ENCODE measurements at regions not wholly inside any gene's neighbourhood (a gene's known extent, or its start where the extent isn't known, plus 50 kb on each side); places are given as distances from the start of the nearest gene placed in this dataset.

GRCh38 chr1:164380893-164381292 lies 178.1 kb upstream of the PBX1 start:
- H3K27ac ChIP-seq: no peak overlapping the region
- TF ChIP-seq CTCF (conservative IDR thresholded peaks at IDR 0.05) (no peak), ZFX (IDR thresholded peaks at IDR 0.05) (no peak)

DNA sequence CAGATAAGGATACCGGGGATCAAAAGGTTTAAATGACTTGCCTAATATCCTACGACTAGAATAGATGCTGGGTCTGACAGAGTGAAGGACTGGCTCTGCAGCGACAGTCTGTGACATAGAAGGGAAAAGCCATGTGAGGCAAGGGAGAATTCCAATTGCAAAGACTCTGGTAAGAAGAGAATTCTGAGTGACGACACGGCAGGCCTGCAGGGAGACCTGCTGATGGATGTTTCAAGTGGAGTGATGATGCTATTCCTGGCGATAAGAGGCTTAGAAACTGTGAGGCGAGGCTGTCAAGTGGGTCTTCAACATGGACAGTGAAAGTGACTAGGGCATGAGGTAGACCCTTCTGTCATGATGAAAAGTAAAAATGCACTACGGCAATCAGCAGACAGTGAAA lies 176.6 kb upstream of the PBX1 start:
- H3K27ac ChIP-seq: no peak overlapping the region
- TF ChIP-seq ZFX (IDR thresholded peaks at IDR 0.05) (no peak), CTCF (conservative IDR thresholded peaks at IDR 0.05) (no peak)

- H3K27ac ChIP-seq: no peak overlapping the region
- no peak for TF ChIP-seq CTCF (conservative IDR thresholded peaks at IDR 0.05)
- TF ChIP-seq ZFX (IDR thresholded peaks at IDR 0.05): no peak
Observed at GRCh38 chr1:164384262-164384661, 174.7 kb upstream of the PBX1 start.

GRCh38 chr1:164417016-164417704 lies 141.8 kb upstream of the PBX1 start:
- H3K27ac ChIP-seq: no peak overlapping the region
- TF ChIP-seq CTCF (conservative IDR thresholded peaks at IDR 0.05) (no peak), ZFX (IDR thresholded peaks at IDR 0.05) (no peak)

GRCh38 chr1:164423136-164423535 lies 135.8 kb upstream of the PBX1 start:
- H3K27ac ChIP-seq: no peak overlapping the region
- no peak for TF ChIP-seq ZFX (IDR thresholded peaks at IDR 0.05)
- no peak for TF ChIP-seq CTCF (conservative IDR thresholded peaks at IDR 0.05)

DNA sequence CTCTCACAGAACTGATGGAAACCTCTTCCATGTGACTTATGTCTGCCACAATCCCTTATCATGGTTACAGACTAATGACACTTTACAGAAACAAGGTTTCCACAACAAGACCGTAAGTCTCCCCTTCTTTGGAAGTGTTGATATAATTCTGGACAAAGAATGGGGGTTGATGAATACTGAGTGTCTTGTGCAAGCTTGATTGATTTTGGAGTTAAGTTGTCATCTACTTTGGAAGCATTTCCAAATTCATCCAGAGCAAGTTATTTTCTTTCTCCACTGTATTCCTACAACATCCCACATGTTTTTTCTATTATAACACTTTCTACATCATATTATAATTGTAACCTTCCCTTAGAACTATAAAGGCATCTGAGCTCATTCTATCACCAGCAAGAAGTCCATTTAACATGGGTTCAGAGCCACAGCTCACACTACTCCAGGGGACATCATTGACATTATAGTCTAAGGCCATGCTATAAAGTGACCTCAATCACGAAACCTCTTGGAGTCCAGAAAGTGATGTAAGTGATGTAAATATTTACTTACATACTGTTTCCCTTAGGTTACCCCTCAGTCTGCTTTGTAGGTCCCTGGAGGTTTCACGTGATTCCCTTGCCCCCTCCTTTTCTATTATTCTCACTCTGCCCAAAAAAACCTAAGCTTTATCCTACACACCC lies 125.7 kb upstream of the PBX1 start:
- no peak overlapping the region for H3K27ac ChIP-seq
- no peak for TF ChIP-seq ZFX (IDR thresholded peaks at IDR 0.05)
- no peak for TF ChIP-seq CTCF (conservative IDR thresholded peaks at IDR 0.05)

GRCh38 chr1:164433818-164434170 lies 125.2 kb upstream of the PBX1 start:
- no peak overlapping the region for H3K27ac ChIP-seq
- TF ChIP-seq CTCF (conservative IDR thresholded peaks at IDR 0.05) (no peak), ZFX (IDR thresholded peaks at IDR 0.05) (no peak)
